Activated CD8-positive, alpha-beta memory T cell treated with anti-CD3 and anti-CD28 coated beads, Interleukin-2, amount 50 U/mL, for 48 hours (primary cell): ENCODE measurements at regions not wholly inside any gene's neighbourhood (a gene's known extent, or its start where the extent isn't known, plus 50 kb on each side); places are given as distances from the start of the nearest gene placed in this dataset.

Experiments used
- DNase-seq: peaks from one replicate; pipeline ENCODE4 v3.0.0-alpha.2; 2020

- no peak for DNase-seq
Measured at GRCh38 chr11:80816454-80816847, 1375.6 kb upstream of the TENM4 start.

- DNase-seq = no peak
Measured at GRCh38 chr11:80815752-80816453, 1375.1 kb upstream of the TENM4 start.

GRCh38 chr11:80814813-80815212 lies 1374.0 kb upstream of the TENM4 start:
- DNase-seq = no peak

- DNase-seq = no peak
Measured at GRCh38 chr11:80810695-80811094, 1369.9 kb upstream of the TENM4 start.

GRCh38 chr11:80798174-80798573 lies 1357.3 kb upstream of the TENM4 start:
- DNase-seq = no peak

GRCh38 chr11:80783561-80783960 lies 1342.7 kb upstream of the TENM4 start:
- DNase-seq = no peak

- no peak for DNase-seq
Measured at GRCh38 chr11:80782135-80782885, 1341.5 kb upstream of the TENM4 start.

- no peak for DNase-seq
Measured at GRCh38 chr11:80779905-80780605, 1339.2 kb upstream of the TENM4 start.

- DNase-seq = no peak
Measured at GRCh38 chr11:80778941-80779340, 1338.1 kb upstream of the TENM4 start.

GRCh38 chr11:80778432-80778831 lies 1337.6 kb upstream of the TENM4 start:
- DNase-seq = no peak

GRCh38 chr11:80773919-80774318 lies 1333.1 kb upstream of the TENM4 start:
- DNase-seq = no peak

GRCh38 chr11:80771017-80771416 lies 1330.2 kb upstream of the TENM4 start:
- no peak for DNase-seq

- no peak for DNase-seq
Measured at GRCh38 chr11:80758787-80759186, 1318.0 kb upstream of the TENM4 start.

- no peak for DNase-seq
Measured at GRCh38 chr11:80748207-80748925, 1307.5 kb upstream of the TENM4 start.

GRCh38 chr11:80746300-80746699 lies 1305.5 kb upstream of the TENM4 start:
- no peak for DNase-seq

GRCh38 chr11:80745416-80745815 lies 1304.6 kb upstream of the TENM4 start:
- no peak for DNase-seq

- DNase-seq = no peak
Measured at GRCh38 chr11:80733790-80734189, 1293.0 kb upstream of the TENM4 start.

- DNase-seq = no peak
Measured at GRCh38 chr11:80733361-80733760, 1292.5 kb upstream of the TENM4 start.

GRCh38 chr11:80727315-80727714 lies 1286.5 kb upstream of the TENM4 start:
- no peak for DNase-seq

GRCh38 chr11:80726236-80726635 lies 1285.4 kb upstream of the TENM4 start:
- no peak for DNase-seq

- DNase-seq = no peak
Measured at GRCh38 chr11:80724366-80724765, 1283.5 kb upstream of the TENM4 start.

GRCh38 chr11:80722629-80723028 lies 1281.8 kb upstream of the TENM4 start:
- no peak for DNase-seq

- no peak for DNase-seq
Measured at GRCh38 chr11:80720295-80720694, 1279.5 kb upstream of the TENM4 start.
